Fibroblast of skin of left quadriceps (primary cell): ENCODE measurements at regions not wholly inside any gene's neighbourhood (a gene's known extent, or its start where the extent isn't known, plus 50 kb on each side); places are given as distances from the start of the nearest gene placed in this dataset.
"Not testable (repeated sequence)": the region's sequence is repeated elsewhere in the genome, so short reads cannot be mapped to it uniquely, and the experiment has no call there.

Source experiments
- DNase-seq, 2 experiments: peaks; one replicate each; pipeline ENCODE4 v3.0.0-alpha.2; 2013; ENCODE audit warnings: low read depth in 2 of 2

DNA sequence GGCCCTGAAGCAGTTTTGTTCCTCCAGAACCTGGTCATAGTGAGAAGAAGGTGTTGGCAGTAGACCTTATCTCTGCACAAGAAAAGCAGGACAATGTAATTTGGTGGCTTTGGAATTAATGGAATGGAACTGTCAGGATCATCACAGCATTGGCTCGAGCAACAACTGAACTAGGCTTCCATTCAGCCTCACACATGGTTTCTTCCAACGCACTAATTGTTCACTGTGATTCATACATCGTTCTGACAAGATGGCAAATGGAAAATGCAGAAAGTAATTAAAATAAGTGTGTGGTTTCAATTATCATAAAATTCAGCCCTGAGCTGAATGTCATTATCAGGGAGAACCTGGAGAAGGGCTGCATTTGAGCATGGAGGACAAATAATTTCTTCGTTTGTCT is 80.6 kb downstream of the MFSD1 start:
- DNase-seq = no peak

DNA sequence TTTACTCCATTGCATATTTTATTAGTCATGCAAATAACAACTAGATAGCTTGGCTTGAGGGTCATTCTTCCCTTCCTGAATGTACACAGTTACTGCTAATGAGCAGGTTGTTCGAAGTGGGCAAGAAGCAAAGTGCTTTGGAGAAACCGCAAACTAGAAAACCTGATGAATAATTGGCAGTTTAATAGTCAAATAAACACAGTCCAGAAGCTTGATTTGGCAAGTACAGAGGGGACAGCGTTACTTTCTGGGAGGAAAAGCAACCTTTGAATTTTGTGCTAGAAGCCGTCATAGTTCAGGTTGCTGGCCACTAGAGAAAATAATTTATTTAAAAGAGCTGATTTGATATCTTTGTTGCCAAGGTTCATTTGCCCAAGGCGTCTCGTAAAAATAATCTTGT is 94.9 kb downstream of the MFSD1 start:
- no peak for DNase-seq

DNA sequence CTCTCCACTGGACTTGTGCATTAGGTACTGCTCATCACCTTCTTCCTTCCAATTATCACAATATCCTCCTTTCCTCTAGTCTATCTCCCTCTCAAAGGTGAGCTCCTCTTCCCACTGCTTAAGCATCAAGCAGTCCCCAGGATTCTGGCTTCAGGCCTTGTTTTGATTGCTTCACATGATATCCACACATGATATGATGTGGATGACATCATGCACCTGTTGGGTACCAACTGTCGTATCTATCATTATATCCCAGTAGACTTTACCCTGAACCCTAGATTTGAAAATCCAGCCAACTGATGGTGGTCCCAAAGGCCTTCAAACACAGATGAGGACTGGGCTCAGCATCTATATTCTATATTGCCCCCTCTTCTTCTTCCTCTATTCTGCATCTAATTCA is 104.9 kb downstream of the MFSD1 start:
- no peak for DNase-seq

DNA sequence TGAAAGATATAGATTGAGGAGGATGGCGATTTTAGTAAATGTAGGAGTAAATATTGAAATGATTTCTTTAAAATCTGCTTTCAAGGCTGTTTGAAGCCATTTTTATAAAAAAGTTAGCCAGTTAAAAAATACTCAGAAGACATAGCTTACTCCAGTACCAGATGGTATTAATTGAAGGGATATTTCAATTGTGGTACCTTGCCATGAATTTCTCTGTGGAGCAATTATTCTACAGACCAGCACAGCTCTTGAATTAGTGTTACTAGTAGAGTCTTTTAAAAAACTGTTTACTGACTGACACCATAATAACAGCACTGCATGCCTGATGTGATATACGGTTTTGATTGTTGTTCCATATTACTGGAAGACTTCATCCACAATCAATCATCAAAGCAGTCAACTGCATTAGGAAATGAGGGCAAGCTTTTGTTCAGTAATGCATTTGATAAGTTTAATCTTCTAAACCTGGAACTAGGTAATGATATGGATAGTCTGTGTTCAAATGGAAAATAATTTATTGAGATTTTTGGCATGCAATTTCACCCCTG is 106.4 kb downstream of the MFSD1 start:
- DNase-seq = no peak

DNA sequence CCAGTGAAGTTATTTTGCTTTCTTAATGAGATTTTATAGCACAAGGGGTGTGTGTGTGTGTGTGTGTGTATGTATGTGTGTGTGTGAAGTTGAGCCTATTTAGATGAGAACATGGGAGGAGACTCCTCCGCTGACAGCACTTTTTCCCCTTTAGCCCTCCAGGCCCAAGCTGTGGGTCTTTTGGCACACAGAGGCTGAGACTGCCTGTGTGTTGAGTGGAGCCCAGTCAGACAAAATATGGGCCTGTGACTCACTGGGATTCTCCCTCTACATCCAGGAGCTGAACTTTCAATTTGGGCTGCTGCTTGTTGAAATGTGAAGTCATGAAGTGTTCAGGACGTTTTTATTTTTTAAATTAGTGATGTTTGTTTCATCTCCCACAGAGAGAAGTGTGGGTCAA is 108.0 kb downstream of the MFSD1 start:
- peak in 1 of 2 experiments; percentile 27 for DNase-seq

DNA sequence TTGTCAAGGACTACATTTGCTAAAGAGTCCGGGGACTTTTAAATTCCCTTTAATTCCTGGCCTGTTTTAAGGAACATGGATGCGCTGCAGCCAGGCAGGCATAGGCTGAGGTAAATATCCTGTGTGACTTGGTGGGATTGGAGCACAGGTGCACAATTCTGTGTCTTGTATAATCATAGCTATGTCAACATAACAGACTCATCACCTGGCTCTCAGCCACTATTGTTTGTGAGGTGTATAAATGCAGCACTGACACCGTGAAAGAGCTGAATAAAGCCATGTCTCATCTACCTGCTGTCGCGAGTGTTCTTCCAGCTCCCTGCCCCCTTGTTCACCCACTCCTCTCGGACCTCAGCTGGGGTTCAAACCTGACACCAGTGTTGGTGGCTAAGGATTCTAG is 109.7 kb downstream of the MFSD1 start:
- DNase-seq = no peak

DNA sequence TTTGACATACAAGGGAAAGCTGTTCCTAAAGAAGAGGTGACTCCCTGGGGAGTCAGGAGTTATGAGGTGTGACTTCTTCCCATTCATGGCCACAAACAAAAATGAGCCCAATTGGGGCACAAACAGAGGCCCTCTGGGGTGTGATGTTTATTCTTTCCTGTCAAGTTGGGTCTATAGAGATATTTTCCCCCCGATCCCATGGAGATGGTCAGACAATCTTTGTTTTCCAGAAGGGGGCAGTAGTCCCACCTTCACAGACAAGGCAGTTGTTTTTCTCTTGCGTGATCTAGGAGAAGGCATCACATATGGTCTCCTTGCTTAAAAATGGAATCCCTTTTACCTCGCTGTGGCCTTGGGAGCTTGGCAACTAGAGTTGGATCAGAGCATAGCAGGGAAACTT is 110.3 kb downstream of the MFSD1 start:
- DNase-seq = no peak

DNA sequence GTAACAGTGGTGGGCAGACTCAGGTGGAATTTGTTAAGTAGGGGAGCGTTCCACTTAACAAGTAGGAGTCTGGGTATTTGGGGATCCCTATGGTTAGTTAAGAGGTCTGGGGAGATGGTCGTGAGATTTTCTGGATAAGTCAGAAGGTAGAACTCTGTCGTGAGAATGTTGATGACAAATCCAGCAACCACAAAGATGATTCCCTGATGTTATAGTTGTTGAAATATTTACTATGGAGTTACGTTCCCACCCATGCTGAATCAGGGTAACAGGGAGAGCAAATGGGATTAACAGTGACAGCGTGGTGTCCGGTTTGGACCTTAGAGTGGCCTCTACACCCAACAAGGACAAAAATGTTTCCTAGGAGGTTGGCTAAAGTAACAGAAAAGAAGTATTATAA is 110.8 kb downstream of the MFSD1 start:
- DNase-seq = no peak

DNA sequence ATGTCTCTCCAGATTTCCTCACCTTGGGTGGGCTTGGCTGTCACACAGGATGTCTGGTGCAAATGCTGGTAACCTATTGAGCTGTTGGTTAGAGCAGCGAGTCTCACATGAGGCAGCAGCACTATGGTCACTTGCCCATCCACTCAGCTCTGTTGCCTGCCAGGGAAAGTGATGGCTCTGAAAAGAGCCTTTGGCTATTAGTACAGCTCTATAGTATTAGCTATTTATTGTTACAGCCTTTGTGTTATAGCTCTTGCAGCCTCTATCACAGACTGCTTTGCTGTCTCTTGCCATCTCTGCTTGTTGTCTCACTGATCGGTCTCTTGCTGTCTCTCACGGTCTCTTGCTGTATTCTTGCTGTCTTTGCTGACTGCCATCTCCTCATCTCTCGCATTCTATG is 114.3 kb downstream of the MFSD1 start:
- DNase-seq = no peak

DNA sequence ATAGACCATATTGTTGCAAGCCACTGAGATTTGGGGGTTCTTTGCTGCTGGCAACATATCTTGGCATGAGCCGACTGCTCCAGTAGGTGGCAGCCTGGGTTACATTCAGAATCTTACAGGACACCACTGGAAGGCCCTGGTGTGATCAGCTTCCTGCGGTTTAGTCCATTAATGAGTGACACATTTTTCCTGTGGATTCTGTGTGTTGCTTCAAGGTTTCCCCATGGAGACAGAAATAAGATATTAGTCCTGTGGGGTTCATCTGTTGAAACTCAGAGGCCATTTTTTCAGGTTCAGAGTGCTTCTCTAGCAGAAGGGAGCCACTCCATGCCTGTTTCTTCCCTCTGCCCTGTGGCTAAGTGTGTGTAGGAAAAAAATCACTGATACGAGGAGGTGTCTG is 116.2 kb downstream of the MFSD1 start:
- DNase-seq = peak; percentile 83 to 84

DNA sequence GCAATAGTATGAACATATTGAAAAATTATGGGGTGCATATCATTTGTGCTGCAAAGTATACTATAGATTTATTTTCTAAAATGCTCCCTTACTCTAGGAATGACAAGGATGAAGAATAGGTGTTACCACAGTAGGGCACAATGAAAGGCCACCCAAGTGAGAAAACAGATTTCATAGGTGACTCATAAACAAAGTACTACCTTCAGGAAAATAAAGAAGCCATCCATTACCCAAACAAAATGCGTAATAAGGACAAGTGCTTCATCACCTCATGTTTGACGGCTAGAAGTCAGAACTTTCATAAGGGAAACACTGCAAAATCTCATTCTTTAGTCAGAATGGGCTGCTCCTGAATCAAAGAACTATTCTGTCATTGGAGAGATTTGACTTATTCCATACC is 116.6 kb downstream of the MFSD1 start:
- DNase-seq = no peak

DNA sequence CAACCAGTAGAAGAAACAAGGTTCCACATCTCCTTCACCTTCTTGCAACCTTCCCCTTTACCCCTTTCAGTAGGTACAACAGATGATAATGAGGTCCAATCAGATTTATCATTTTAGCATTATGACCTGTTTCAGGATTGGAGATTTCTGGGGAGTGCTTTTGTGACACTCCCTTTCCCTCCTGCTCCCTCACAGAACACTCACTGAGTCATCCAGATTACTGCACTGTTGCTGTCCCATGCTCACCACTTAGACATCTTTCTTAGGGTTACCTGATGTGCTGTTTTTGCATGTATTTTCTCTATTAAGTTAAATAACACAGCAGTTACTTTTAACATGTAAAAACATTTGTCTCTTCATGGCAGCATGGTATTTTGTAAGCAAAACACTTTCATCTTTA is 118.5 kb downstream of the MFSD1 start:
- DNase-seq = no peak

DNA sequence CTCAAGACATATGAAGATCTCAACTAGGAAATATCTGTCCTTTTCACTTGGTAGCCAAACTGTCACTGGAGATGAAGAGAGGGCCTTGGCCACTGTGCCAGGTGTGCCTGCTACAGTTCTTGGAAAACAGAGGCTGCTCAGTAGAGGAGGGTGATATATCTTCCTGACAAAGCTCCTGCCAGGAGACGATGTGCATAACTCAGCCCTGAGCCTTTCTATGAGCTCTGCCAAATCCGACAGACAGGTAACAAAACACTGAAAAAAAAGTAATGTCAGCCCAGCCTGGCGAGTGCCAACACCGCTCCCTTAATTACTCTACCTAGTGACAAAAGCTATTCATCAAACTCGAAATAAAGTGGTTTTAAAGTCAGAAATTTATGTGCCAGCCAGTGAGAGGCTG is 123.2 kb downstream of the MFSD1 start:
- no peak for DNase-seq

DNA sequence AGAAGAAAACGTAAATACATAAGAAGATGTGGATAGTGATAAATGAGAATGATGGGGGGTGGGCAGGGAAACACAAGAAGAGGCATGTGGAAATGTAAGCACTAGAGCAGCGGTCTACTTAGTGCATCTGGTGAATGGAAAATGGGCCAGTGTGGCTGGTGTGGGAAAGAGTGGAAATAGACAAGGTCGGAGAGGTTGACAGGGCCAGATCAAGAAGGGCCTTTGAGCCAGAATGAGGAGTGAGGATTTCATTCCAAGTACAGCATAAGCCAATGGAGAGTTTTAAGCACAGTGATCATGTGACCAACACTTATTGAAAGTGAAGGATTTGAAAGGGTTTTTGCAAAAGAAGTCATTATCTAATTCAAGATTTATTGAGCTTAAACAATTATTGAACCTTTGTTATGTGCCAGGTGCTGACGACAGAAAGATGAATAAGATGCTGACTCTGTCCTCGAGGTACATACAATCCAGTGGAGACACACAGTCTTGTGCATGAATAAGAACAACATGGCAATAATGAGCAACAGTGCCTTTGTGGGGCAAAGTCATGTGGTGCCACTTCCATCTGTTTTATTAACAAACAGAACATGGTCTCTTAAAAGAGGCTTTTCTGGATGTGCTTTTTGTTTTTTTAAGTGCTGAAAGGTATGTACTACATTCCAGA is 124.1 kb downstream of the MFSD1 start:
- no peak for DNase-seq

DNA sequence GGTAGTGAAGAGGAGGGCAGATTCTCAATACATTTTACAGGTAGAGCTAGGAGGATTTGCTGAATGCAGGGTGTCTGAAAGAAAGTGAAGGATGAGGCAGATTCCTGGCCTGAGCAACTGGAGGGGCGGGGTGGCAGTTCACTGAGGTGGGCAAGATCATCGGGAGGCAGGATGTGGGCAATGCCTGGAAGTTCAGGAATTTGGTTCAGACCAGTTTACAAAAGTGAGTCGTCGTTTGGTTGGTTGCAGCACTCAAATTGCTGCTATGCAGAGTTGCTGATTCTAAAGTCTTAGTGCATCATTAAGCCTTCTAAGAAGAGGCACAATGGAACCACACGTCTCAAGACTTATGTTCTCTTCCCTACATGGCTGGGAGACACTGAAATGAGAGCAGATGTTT is 134.0 kb downstream of the MFSD1 start:
- DNase-seq = peak; percentile 3 to 7

DNA sequence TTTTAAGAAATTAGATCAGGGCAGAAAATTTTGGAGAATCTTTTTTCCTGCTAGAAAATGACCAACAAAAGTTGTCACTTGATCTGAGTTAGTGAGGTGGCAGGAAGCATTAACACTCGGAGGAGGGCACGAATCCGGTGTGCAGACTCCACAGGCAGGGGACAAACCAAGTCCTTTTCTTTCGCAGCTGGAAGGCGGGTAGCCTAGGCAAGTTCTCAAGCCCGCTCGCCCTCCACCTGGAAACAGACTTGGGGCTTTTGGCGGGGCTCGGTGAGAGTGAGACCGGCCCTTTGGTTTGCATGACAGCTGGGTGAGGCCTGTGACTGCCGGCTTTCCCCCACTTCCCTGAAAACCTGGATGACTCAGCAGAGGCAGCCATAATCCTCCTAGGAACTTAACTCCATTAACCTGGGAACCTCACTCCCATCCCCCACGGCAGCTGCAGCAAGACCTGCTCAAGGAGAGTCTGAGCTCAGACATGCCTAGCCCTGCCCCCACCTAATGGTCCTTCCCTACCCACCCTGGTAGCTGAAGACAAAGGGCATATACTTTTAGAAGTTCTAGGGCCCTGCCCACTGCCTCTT is 134.8 kb downstream of the MFSD1 start:
- DNase-seq = no peak

DNA sequence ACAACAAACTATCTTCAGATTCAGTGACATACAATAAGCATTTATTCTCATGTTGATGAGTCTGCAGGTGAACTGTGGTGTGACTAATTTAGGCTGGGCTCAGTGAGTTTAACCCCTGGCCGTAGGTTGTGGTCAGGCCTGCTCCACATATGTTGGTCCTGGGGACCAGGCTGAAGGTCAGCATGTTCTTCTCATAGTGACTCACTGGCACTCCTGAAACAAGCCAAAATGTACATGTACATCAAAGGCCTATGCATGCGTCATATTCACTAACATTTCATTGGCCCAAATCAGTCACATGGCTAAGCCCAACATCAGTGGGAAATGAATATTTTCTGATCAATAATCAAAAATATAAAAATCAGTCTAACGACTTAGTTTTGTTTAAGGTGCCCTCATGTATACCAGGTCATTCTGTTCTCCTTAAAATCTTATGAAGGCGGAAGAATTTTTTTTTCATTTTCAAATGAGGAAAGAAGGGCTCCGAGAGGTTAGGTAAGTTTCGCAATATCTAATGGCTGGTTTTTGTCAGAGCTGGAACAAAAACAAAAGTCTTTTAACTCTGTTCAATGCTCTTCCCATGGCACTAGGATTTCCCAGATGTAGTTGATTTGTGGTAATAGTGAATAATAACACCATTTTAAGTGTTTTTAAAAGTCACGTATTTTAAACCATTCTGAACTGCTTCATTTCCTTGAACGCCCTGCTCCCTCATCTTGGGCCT is 148.5 kb downstream of the MFSD1 start:
- DNase-seq = no peak

DNA sequence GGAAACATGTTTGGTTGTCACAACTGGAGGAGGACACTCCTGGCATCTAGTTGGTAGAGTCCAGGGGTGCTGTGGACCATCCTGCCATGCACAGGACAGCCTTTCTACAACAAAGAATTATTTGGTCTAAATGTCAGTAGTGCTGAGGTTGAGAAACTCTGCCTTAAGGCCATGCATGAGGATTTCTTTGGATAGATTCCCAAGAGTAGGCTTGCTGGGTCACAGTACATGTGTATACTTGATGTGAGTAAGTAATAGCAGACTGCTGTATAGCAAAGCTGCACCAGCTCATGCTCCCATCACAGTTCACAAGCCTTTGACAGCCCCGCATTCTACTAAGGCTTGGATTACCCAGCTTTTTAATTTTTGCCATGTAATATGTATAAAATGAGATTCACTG is 151.3 kb downstream of the MFSD1 start:
- DNase-seq = no peak

DNA sequence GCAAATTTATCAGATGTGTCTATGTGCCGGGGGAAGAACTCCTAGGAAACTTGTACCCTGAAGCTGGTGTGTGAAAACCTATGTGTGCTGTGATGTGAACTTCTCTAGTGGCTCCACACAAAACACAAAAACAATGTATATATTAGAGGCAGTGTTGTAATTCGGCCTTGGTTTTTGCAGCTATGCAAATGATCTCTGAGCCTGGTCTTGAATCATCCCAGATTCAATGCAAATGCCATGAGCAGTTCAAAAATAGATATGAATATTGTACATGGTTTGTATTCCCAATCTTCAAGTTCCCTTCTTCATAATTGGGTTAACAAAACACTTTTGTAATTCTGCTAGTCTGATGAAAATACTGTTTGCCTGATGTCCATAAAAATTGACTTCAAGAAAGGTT is 152.6 kb downstream of the MFSD1 start:
- DNase-seq = no peak

DNA sequence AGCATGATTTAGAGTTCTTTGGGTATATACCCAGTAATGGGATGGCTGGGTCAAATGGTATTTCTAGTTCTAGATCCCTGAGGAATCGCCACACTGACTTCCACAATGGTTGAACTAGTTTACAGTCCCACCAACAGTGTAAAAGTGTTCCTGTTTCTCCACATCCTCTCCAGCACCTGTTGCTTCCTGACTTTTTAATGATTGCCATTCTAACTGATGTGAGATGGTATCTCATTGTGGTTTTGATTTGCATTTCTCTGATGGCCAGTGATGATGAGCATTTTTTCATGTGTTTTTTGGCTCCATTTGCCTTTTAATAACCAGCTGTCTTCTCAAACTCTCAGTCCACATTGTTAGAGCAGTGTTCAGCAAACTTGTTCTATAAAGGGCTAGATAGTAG is 155.9 kb downstream of the MFSD1 start:
- DNase-seq = not testable (repeated sequence)

DNA sequence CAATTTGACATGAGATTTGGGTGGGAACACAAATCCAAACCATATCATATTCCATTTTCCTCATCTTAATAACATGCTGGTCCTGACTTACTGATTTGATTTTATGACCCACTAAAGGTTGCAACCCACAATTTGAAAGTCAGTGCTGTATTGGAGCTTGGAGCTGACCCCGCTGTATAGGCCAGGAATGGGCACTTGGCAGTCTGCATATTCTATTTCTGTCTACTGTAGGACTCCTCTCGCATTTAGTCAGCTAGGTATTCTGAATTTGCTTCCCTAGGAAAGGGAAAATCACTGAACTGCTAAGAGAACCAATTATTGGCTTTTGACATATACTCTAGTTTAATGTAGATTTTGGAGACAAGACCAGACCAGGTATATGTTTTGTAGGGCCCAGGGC is 157.0 kb downstream of the MFSD1 start:
- no peak for DNase-seq

DNA sequence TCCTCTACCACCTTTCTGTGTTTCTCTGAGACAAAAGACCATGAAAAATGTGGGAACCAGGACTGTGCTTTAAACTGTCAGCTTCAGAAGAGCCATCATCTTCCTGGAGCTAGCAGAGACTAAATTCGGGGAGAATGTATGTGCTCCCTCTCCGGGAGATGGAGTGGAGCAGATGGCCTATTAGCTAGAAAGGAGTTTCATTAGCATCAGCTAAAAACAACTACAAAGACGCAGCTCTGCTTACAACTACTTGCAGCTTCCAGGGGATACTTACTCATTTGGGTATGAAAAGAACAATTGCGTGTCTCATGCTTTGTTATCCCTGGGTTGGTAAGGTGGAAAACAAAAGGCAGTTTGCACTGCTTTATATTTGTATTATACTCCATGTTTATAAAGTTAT is 159.6 kb downstream of the MFSD1 start:
- no peak for DNase-seq

DNA sequence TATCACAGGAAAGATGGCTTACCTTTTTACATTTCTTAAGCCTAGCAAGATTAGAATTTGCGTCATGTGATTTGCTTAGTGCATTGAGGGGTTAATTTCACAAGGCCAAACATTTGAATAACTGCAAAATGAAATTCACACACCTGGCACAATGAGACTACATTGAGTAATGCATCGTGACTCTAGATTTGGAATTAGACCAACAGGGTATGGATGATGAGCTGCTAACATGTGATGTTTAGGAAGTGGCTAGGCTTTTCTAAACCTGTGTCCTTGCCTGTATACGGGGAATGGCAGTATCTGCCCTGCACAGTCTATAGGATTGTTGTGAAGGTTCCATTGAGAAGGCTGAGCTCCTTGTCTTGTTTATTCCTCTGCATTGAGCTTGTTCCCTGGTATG is 160.1 kb downstream of the MFSD1 start:
- no peak for DNase-seq
